Mesodermal cell (in vitro differentiated cells): ENCODE measurements at regions not wholly inside any gene's neighbourhood (a gene's known extent, or its start where the extent isn't known, plus 50 kb on each side); places are given as distances from the start of the nearest gene placed in this dataset.

Experiments used
- H3K27ac ChIP-seq: 2 replicates; pipeline ENCODE4 v1.7.0; 2013; ENCODE audit warnings: mild to moderate bottlenecking, low read depth, low read length, moderate library complexity; ENCODE audit not compliant: severe bottlenecking
- H3K36me3 ChIP-seq: 2 replicates; pipeline ENCODE4 v1.7.1; 2013; ENCODE audit warnings: mild to moderate bottlenecking, low read length, moderate library complexity; ENCODE audit not compliant: control insufficient read depth, insufficient read depth
- H3K4me1 ChIP-seq: one replicate; pipeline ENCODE4 v1.7.1; 2013; ENCODE audit warnings: mild to moderate bottlenecking, low read length; ENCODE audit not compliant: insufficient read depth, control insufficient read depth, poor library complexity, severe bottlenecking
- H3K4me3 ChIP-seq: 2 replicates; pipeline ENCODE4 v1.7.0; 2013; ENCODE audit warnings: low read length, control low read depth, mild to moderate bottlenecking; ENCODE audit not compliant: insufficient read depth, poor library complexity, severe bottlenecking; ENCODE audit errors: extremely low read depth
- H3K9me3 ChIP-seq: 2 replicates; pipeline ENCODE4 v1.7.1; 2013; ENCODE audit warnings: mild to moderate bottlenecking, low read length, moderate library complexity; ENCODE audit not compliant: control insufficient read depth
- WGBS, 2 experiments: methylation state at CpG; one replicate each; pipeline ENCODE4 v1.1.5; 2013; ENCODE audit warnings: missing lambda C conversion rate in 2 of 2; ENCODE audit not compliant: insufficient coverage in 2 of 2; 5-methylcytosine and 5-hydroxymethylcytosine counted together

DNA sequence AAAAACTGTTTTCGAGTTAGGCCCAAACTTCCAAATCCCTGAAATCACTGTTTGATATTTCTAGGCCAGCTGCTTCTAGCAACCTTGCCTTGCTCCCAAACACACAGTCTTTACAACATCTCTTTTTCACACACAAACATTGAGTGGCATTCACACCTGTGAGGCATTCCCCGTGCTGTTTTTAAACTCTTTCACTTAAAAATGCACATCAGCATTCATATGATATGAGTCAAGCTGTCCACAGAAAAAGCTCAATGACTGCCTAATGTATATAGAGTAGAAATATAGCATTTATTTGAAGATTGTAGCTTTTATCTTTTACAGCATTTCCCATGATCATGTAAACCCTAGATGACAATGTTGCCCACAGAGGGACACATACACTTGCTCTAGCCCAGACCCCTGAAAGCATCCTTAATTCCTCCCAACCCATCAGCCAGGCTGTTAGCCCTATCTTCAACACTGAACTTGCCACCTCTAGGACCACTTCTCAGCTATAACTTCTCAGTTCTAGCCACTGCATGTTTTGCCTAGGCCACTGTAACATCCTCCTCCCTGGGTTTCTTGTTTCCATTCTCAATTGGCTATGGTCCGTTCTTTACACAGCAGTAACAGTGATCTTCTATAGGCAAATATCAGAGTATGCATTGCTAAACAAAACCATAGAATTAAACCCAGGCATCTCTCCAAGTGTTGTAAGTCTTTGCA lies 782.6 kb downstream of the DIPK2A start:
- no peaks in the 10 kb centered on the region for H3K4me1 ChIP-seq
- no peak overlapping the region for H3K4me3 ChIP-seq
- peaks cover 2% of the 10 kb centered on the region for H3K9me3 ChIP-seq
- no peak overlapping the region for H3K27ac ChIP-seq
- WGBS, 2 experiments = 89 to 97% methylated on average over 1 to 2 of the region's 3 CpGs
- no peaks in the 10 kb centered on the region for H3K36me3 ChIP-seq

DNA sequence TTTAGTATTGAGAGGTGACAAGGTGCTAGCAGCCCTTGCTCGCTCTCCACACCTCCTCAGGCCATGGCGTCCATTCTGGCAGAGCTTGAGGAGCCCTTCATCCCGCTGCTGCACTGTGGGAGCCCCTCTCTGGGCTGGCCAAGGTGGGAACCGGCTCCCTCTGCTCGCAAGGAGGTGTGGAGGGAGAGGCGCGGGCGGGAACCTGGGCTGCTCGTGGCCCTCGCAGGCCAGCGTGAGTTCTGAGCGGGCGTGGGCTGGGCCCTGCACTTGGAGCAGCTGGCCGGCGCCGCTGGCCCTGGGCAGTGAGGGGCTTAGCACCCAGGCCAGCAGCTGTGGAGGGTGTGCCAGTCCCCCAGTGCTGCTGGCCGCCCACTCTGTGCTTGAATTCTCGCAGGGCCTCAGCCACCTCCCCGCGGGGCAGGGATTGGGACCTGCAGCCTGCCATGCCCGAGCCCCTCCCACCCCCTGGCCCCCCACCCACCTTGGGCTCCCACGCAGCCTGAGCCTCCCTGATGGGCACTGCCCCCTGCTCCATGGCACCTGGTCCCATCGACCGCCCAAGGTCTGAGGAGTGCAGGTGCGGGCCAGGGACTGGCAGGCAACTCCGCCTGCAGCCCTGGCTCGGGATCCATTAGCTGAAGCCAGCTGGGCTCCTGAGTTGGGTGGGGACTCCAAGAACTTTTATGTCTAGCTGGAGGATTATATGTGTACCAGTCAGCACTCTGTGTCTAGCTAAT lies 785.2 kb downstream of the DIPK2A start:
- no peak overlapping the region for H3K4me3 ChIP-seq
- H3K27ac ChIP-seq = no peak overlapping the region
- H3K36me3 ChIP-seq = no peaks in the 10 kb centered on the region
- 97 to 98% methylated on average over 16 to 20 of the region's 27 CpGs for WGBS, 2 experiments
- H3K9me3 ChIP-seq = peaks cover 2% of the 10 kb centered on the region
- H3K4me1 ChIP-seq = no peaks in the 10 kb centered on the region

DNA sequence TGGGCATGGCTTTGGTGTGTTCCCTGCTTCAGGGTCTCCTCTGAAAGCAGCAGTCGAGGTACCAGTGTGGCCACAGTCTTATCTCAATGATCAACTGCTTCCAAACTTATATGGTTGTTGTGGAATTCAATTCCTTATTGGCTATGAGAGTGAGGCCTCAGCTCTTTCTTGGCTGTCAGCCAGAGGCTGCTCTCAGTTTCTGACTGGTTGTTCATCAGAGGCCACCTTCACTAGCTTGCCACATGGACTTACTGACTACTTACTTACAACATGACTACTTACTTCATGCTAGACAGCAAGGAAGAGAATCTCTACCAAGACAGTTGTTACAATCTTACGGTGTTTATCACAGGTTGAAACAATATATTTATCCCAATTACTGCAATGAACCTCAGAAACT lies 789.2 kb downstream of the DIPK2A start:
- no peak overlapping the region for H3K27ac ChIP-seq
- H3K9me3 ChIP-seq = peaks cover 2% of the 10 kb centered on the region
- H3K4me1 ChIP-seq = no peaks in the 10 kb centered on the region
- H3K36me3 ChIP-seq = no peaks in the 10 kb centered on the region
- H3K4me3 ChIP-seq = no peak overlapping the region
- 100% methylated on average over 1 of the region's 2 CpGs; no CpG with 5 or more reads in 1 of the 2 experiments for WGBS, 2 experiments

DNA sequence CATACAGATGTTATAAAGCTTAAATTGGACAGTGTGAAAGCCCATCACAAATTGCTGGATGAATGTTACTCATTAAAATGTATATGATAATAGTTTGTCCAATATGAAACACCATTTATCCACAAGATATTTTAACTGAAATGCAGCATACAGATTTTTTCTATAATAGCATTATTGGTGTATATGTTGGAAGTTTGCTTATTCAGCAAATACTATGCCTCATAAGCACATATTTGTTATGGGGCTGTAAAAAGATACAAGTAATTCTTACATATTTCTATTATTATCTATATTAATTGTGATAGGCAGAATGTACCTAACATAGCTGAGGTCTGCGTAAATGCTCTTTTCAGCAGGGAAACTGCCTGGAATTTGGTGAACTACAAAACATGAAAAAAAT lies 790.5 kb downstream of the DIPK2A start:
- no CpG with 5 or more reads among the region's 1 CpG for WGBS, 2 experiments
- Histone ChIP-seq H3K27ac (no peak overlapping the region), H3K4me1 (no peaks in the 10 kb centered on the region), H3K4me3 (no peak overlapping the region), H3K36me3 (no peaks in the 10 kb centered on the region), H3K9me3 (no peaks in the 10 kb centered on the region)

DNA sequence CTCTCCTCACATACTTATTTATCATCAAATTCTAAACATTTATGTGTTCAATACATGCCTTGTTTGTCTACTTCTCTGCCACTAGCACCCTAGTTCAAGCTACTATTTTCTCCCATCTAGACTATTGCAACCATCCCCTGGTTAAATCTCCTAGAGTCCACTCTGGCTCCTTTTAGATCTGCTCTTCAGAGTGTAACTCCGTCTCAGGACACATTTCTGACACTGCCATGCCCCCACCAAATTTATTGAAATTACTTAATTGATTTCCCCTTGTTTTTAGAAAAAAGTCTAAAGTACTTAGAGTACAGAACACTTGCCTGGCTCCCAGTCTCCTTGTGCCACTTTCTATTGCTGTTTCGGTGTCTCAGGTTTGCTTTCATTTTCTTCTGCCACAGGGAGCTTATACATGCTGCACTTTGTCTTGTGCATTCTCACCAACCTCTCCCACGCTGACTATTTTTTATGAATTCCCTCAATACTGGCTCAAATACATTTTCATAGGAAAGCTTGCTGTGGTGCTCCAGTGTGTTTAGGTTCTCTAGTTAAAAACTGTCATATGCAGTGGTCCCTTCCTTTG lies 792.3 kb downstream of the DIPK2A start:
- no peaks in the 10 kb centered on the region for H3K9me3 ChIP-seq
- 92 to 100% methylated on average over 2 of the region's 3 CpGs for WGBS, 2 experiments
- H3K4me3 ChIP-seq = no peak overlapping the region
- H3K27ac ChIP-seq = no peak overlapping the region
- no peaks in the 10 kb centered on the region for H3K4me1 ChIP-seq
- H3K36me3 ChIP-seq = no peaks in the 10 kb centered on the region

DNA sequence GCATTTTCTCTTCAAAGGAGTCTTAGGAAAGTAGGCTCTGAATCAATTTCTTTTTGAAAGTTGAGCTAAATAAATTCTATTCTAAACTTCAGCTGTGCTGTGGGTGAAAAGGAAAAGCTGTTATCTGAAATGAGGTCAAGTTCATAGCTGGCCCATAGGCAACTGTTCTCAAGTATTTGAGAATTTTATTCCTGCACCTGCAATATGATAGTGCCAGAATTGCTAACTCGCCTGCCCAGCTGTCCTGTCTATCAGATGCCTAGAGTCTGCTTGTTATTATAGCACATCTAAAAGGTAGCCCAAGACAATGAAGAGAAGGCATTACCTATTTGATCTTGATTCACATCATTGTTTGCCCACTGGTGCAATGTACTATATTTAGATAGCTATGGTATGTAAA lies 798.7 kb downstream of the DIPK2A start:
- WGBS, 2 experiments = no CpG with 5 or more reads among the region's 1 CpG
- Histone ChIP-seq H3K9me3 (no peaks in the 10 kb centered on the region), H3K36me3 (no peaks in the 10 kb centered on the region), H3K27ac (no peak overlapping the region), H3K4me1 (no peaks in the 10 kb centered on the region), H3K4me3 (no peak overlapping the region)

DNA sequence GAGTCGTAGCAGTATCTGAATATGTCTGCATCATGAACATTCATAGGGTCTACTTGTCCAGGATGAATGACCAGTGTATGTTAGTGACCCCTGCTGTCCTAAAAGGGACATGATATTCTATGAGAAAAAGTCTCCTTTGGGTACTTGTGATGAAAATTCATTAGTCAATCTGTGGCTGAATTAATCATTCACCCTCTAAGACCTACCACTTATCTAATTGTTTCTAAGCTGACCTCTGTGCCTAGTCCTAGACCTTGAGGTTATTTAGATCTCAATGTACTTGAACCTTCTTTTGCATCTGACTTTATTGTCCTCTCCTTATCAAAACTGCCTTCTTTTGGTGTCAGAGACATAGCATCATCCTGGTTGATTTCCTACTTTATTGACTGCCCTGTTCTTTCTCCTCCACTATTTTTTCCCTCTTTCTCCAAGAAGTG lies 799.3 kb downstream of the DIPK2A start:
- H3K4me1 ChIP-seq = no peaks in the 10 kb centered on the region
- H3K36me3 ChIP-seq = no peaks in the 10 kb centered on the region
- no CpG with 5 or more reads among the region's 1 CpG for WGBS, 2 experiments
- H3K4me3 ChIP-seq = no peak overlapping the region
- no peak overlapping the region for H3K27ac ChIP-seq
- no peaks in the 10 kb centered on the region for H3K9me3 ChIP-seq

DNA sequence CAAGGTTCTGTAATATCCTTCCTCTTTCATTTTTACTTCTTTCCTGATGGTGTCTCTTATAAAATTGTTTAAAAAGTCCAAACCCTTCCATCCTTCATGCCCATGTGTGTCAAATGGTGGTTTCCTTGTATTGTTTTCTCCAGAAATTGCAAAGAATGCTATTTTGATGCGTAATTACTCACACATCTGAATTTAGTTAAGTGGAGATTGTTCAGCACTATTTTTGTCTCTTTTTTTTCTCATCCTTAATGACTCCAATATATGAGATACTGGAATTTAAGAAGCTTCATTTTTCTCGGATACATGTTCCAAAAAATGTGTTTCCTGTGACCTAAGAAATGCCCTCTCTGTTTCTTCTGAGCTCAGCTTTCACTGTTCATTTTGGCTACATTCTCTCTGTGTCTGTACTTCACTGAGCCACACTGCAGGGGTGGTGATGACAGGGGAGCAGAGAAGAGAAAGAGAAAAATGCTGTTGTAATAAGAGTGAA lies 799.8 kb downstream of the DIPK2A start:
- WGBS, 2 experiments = 100% methylated on average over 1 of the region's 2 CpGs; no CpG with 5 or more reads in 1 of the 2 experiments
- H3K9me3 ChIP-seq = no peaks in the 10 kb centered on the region
- H3K4me1 ChIP-seq = no peaks in the 10 kb centered on the region
- no peak overlapping the region for H3K27ac ChIP-seq
- no peak overlapping the region for H3K4me3 ChIP-seq
- H3K36me3 ChIP-seq = no peaks in the 10 kb centered on the region

DNA sequence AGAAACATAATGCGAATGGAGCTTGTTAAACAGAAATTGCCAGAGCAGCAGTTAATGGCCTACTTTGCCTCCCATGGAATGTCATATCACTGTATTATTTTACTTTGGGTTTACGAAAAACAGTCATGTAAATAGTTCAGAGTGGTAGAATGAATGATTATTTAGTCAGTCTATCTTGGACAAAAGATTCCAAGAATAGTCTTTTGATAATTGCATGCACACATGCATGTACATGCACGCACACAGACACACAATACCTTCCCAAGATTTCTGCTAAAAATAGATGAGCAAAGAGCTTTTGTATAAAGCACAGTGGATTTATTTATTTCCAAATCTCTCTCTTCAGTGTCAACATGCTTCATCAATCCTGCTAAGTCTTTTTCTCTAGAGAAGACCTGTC lies 800.7 kb downstream of the DIPK2A start:
- Histone ChIP-seq H3K4me1 (no peaks in the 10 kb centered on the region), H3K9me3 (no peaks in the 10 kb centered on the region), H3K27ac (no peak overlapping the region), H3K36me3 (no peaks in the 10 kb centered on the region), H3K4me3 (no peak overlapping the region)
- WGBS, 2 experiments = 100% methylated on average over 1 of the region's 3 CpGs; no CpG with 5 or more reads in 1 of the 2 experiments

DNA sequence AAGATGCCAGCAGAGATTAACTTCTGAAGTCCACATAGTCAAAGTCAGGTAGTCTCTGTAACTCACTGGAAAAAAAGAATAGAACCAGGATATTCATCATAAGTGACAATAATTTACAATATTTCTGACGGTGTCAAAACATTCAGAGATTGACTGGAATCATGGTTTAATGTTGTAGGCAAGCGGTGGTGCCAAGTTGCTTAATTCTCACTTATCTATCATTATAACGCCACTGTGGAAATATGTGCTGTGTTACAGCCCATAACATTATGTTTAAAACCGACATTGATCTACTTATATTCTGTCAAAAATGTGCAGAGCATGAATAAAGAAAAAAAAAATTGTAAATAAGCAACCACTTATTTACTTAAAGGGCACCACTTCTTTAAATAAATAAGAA lies 801.7 kb downstream of the DIPK2A start:
- no peaks in the 10 kb centered on the region for H3K9me3 ChIP-seq
- no peak overlapping the region for H3K27ac ChIP-seq
- no peaks in the 10 kb centered on the region for H3K36me3 ChIP-seq
- no CpG with 5 or more reads among the region's 4 CpGs for WGBS, 2 experiments
- H3K4me1 ChIP-seq = no peaks in the 10 kb centered on the region
- H3K4me3 ChIP-seq = no peak overlapping the region
